Activated CD4-positive, alpha-beta T cell treated with anti-CD3 and anti-CD28 coated beads for 36 hours (primary cell): ENCODE measurements at regions not wholly inside any gene's neighbourhood (a gene's known extent, or its start where the extent isn't known, plus 50 kb on each side); places are given as distances from the start of the nearest gene placed in this dataset.

Source experiments
- ATAC-seq: fragments of 200-7000 bp; cut with Tn5 transposase; one replicate; pipeline ENCODE4 v1.10.0; 2021; ENCODE audit warnings: mild to moderate bottlenecking, moderate library complexity
- CTCF ChIA-PET: fragments of 350-600 bp; sonication (Branson Sonifier 250); formaldehyde crosslinking; loops from one replicate; lab custom pipeline; 2021; ENCODE audit warnings: antibody characterized with exemption; lab: Charles Lee
- POLR2A ChIA-PET: fragments of 350-600 bp; sonication (Branson Sonifier 250); formaldehyde crosslinking; loops from one replicate; lab custom pipeline; 2021; ENCODE audit warnings: antibody characterized with exemption, inconsistent platforms; lab: Charles Lee
- DNase-seq: peaks from one replicate; pipeline ENCODE4 v3.0.0-alpha.2; 2020
- H3K27ac Mint-ChIP-seq: one replicate; pipeline ENCODE4 v1.8.0; 2021; ENCODE audit warnings: mixed read lengths
- H3K27me3 Mint-ChIP-seq: one replicate; pipeline ENCODE4 v1.8.0; 2021; ENCODE audit warnings: mixed read lengths
- H3K36me3 Mint-ChIP-seq: one replicate; pipeline ENCODE4 v1.8.0; 2021; ENCODE audit warnings: low read depth, mixed read lengths
- H3K4me1 Mint-ChIP-seq: one replicate; pipeline ENCODE4 v1.8.0; 2021; ENCODE audit warnings: mixed read lengths
- H3K4me3 Mint-ChIP-seq: one replicate; pipeline ENCODE4 v1.8.0; 2021; ENCODE audit warnings: mild to moderate bottlenecking, moderate library complexity, mixed read lengths
- H3K9me3 Mint-ChIP-seq: one replicate; pipeline ENCODE4 v1.8.0; 2021; ENCODE audit warnings: low read depth, mixed read lengths
- intact Hi-C, 2 experiments: fragments of 100-400 bp; cut with DNase I in 1 of 2; cut with micrococcal nuclease in 1 of 2; formaldehyde crosslinking; loops; one replicate each; pipeline versions ENCODE4 v1.14.2 to v1.15.1; 2022 to 2024; cut with DNase I, micrococcal nuclease

- ChIA-PET POLR2A (no interaction called here), CTCF (no interaction called here)
- Mint-ChIP-seq H3K27me3 (peaks cover 2% of the 10 kb centered on the region), H3K4me1 (no peaks in the 10 kb centered on the region), H3K4me3 (no peak overlapping the region), H3K27ac (no peak overlapping the region), H3K36me3 (no peaks in the 10 kb centered on the region), H3K9me3 (no peaks in the 10 kb centered on the region)
- ATAC-seq (no peak), DNase-seq (no peak)
- intact Hi-C loops, result no loop called here
Observed at GRCh38 chr1:4969556-4970129, 315.2 kb downstream of the AJAP1 start.

- no peak for ATAC-seq
- ChIA-PET POLR2A (no interaction called here), CTCF (interaction anchor here (0.8 kb wide), 1 partner anchor 12 kb away, joined by 3 read pairs; no protein-coding TSS in a partner anchor)
- Mint-ChIP-seq H3K27me3 (peaks cover 5% of the 10 kb centered on the region), H3K4me1 (no peaks in the 10 kb centered on the region), H3K36me3 (no peaks in the 10 kb centered on the region), H3K27ac (no peak overlapping the region), H3K9me3 (no peaks in the 10 kb centered on the region), H3K4me3 (no peak overlapping the region)
- DNase-seq, result no peak
- intact Hi-C loops, result no loop called here
Observed at GRCh38 chr1:4965346-4966075, 311.1 kb downstream of the AJAP1 start.

- Mint-ChIP-seq H3K27me3 (peaks cover 5% of the 10 kb centered on the region), H3K4me1 (no peaks in the 10 kb centered on the region), H3K9me3 (no peaks in the 10 kb centered on the region), H3K27ac (no peak overlapping the region), H3K4me3 (no peak overlapping the region), H3K36me3 (no peaks in the 10 kb centered on the region)
- ChIA-PET CTCF (no interaction called here), POLR2A (no interaction called here)
- DNase-seq (no peak), ATAC-seq (no peak)
- intact Hi-C loops, result no loop called here
Observed at GRCh38 chr1:4964634-4965345, 310.4 kb downstream of the AJAP1 start.

GRCh38 chr1:4963251-4963650, 308.8 kb downstream of the AJAP1 start:
- Mint-ChIP-seq H3K27me3 (peaks cover 5% of the 10 kb centered on the region), H3K9me3 (no peaks in the 10 kb centered on the region), H3K36me3 (no peaks in the 10 kb centered on the region), H3K4me3 (no peak overlapping the region), H3K4me1 (no peaks in the 10 kb centered on the region), H3K27ac (no peak overlapping the region)
- intact Hi-C loops, result no loop called here
- POLR2A ChIA-PET, result no interaction called here
- CTCF ChIA-PET, result no interaction called here
- DNase-seq, result no peak
- no peak for ATAC-seq

GRCh38 chr1:4962836-4963235, 308.4 kb downstream of the AJAP1 start:
- Mint-ChIP-seq H3K4me3 (no peak overlapping the region), H3K4me1 (no peaks in the 10 kb centered on the region), H3K27me3 (peaks cover 5% of the 10 kb centered on the region), H3K9me3 (no peaks in the 10 kb centered on the region), H3K27ac (no peak overlapping the region), H3K36me3 (no peaks in the 10 kb centered on the region)
- ATAC-seq (no peak), DNase-seq (no peak)
- intact Hi-C loops, result no loop called here
- CTCF ChIA-PET, result no interaction called here
- POLR2A ChIA-PET, result no interaction called here

GRCh38 chr1:4961935-4962645, 307.7 kb downstream of the AJAP1 start:
- intact Hi-C loops, result no loop called here
- DNase-seq (no peak), ATAC-seq (no peak)
- no peaks in the 10 kb centered on the region for H3K9me3 Mint-ChIP-seq
- peaks cover 3% of the 10 kb centered on the region for H3K27me3 Mint-ChIP-seq
- no peaks in the 10 kb centered on the region for H3K4me1 Mint-ChIP-seq
- ChIA-PET CTCF (no interaction called here), POLR2A (no interaction called here)
- H3K4me3 Mint-ChIP-seq, result no peak overlapping the region
- no peak overlapping the region for H3K27ac Mint-ChIP-seq
- H3K36me3 Mint-ChIP-seq, result no peaks in the 10 kb centered on the region

- ATAC-seq (no peak), DNase-seq (no peak)
- peaks cover 5% of the 10 kb centered on the region for H3K27me3 Mint-ChIP-seq
- H3K9me3 Mint-ChIP-seq, result no peaks in the 10 kb centered on the region
- ChIA-PET POLR2A (no interaction called here), CTCF (no interaction called here)
- no peak overlapping the region for H3K4me3 Mint-ChIP-seq
- H3K4me1 Mint-ChIP-seq, result no peaks in the 10 kb centered on the region
- intact Hi-C loops, result no loop called here
- H3K36me3 Mint-ChIP-seq, result no peaks in the 10 kb centered on the region
- no peak overlapping the region for H3K27ac Mint-ChIP-seq
Observed at GRCh38 chr1:4960782-4961475, 306.5 kb downstream of the AJAP1 start.

GRCh38 chr1:4960336-4960735, 305.9 kb downstream of the AJAP1 start:
- no peaks in the 10 kb centered on the region for H3K4me1 Mint-ChIP-seq
- no peak overlapping the region for H3K27ac Mint-ChIP-seq
- no peaks in the 10 kb centered on the region for H3K36me3 Mint-ChIP-seq
- H3K27me3 Mint-ChIP-seq, result peaks cover 5% of the 10 kb centered on the region
- intact Hi-C loops, result no loop called here
- H3K4me3 Mint-ChIP-seq, result no peak overlapping the region
- no peaks in the 10 kb centered on the region for H3K9me3 Mint-ChIP-seq
- DNase-seq, result no peak
- ChIA-PET POLR2A (no interaction called here), CTCF (no interaction called here)
- no peak for ATAC-seq

GRCh38 chr1:4959216-4959615, 304.8 kb downstream of the AJAP1 start:
- Mint-ChIP-seq H3K27me3 (peaks cover 5% of the 10 kb centered on the region), H3K4me3 (no peak overlapping the region), H3K4me1 (no peaks in the 10 kb centered on the region), H3K36me3 (no peaks in the 10 kb centered on the region), H3K9me3 (peaks cover 2% of the 10 kb centered on the region), H3K27ac (no peak overlapping the region)
- no peak for ATAC-seq
- intact Hi-C loops, result no loop called here
- ChIA-PET POLR2A (no interaction called here), CTCF (no interaction called here)
- no peak for DNase-seq

GRCh38 chr1:4957027-4957426, 302.6 kb downstream of the AJAP1 start:
- H3K4me3 Mint-ChIP-seq, result no peak overlapping the region
- no peaks in the 10 kb centered on the region for H3K4me1 Mint-ChIP-seq
- ChIA-PET CTCF (interaction anchor here (0.7 kb wide), 1 partner anchor 216 kb away, joined by 3 read pairs; no protein-coding TSS in a partner anchor), POLR2A (no interaction called here)
- H3K36me3 Mint-ChIP-seq, result no peaks in the 10 kb centered on the region
- H3K27me3 Mint-ChIP-seq, result peaks cover 7% of the 10 kb centered on the region
- H3K9me3 Mint-ChIP-seq, result peaks cover 11% of the 10 kb centered on the region
- no peak overlapping the region for H3K27ac Mint-ChIP-seq
- intact Hi-C loops, result no loop called here
- DNase-seq (no peak), ATAC-seq (no peak)

GRCh38 chr1:4954392-4954791, 300.0 kb downstream of the AJAP1 start:
- ChIA-PET POLR2A (no interaction called here), CTCF (no interaction called here)
- Mint-ChIP-seq H3K36me3 (no peaks in the 10 kb centered on the region), H3K4me3 (no peak overlapping the region), H3K4me1 (no peaks in the 10 kb centered on the region), H3K27me3 (peaks cover 6% of the 10 kb centered on the region), H3K9me3 (peaks cover 12% of the 10 kb centered on the region), H3K27ac (no peak overlapping the region)
- no peak for DNase-seq
- no peak for ATAC-seq
- intact Hi-C loops, result no loop called here
